ENCODE measurements at regions not wholly inside any gene's neighbourhood (a gene's known extent, or its start where the extent isn't known, plus 50 kb on each side); places are given as distances from the start of the nearest gene placed in this dataset.

GRCh38 chr2:54061272-54061671, 54.1 kb upstream of the ACYP2 start:
- H3K9me2 ChIP-seq (replicated peaks; ENCODE audit: insufficient read depth, low read length) = no peaks in the 10 kb centered on the region
- H3K4me2 ChIP-seq (ENCODE audit: low read depth, low read length, poor library complexity, severe bottlenecking) = no peak overlapping the region
- H2AFZ ChIP-seq (ENCODE audit: low read depth, low read length, severe bottlenecking) = no peak overlapping the region
- no peaks in the 10 kb centered on the region for H3K36me3 ChIP-seq (ENCODE audit: low read length)
- no peak overlapping the region for H3K9ac ChIP-seq (ENCODE audit: low read length)
- no peaks in the 10 kb centered on the region for H4K20me1 ChIP-seq (ENCODE audit: low read depth, low read length)
- peaks cover 10% of the 10 kb centered on the region; the same call in 1 of the 2 replicates for H3F3A ChIP-seq (ENCODE audit: insufficient read depth)
- no peaks in the 10 kb centered on the region for H3K79me2 ChIP-seq (ENCODE audit: insufficient read depth, low read length)
- TF ChIP-seq EZH2phosphoT487 (conservative IDR thresholded peaks at IDR 0.05; ENCODE audit: low read length) (no peak), CTCF (IDR thresholded peaks at IDR 0.05; ENCODE audit: insufficient read depth, low read length, poor library complexity, severe bottlenecking) (no peak)
- no peak overlapping the region for H3K4me3 ChIP-seq (ENCODE audit: insufficient read depth, low read length, poor library complexity, severe bottlenecking)
- H3K27ac ChIP-seq (ENCODE audit: low read depth, low read length) = no peak overlapping the region
- H3K27me3 ChIP-seq (ENCODE audit: low read length) = no peaks in the 10 kb centered on the region
- no peaks in the 10 kb centered on the region for H3K9me3 ChIP-seq (ENCODE audit: insufficient read depth, low read length)

GRCh38 chr2:54059986-54060385, 55.4 kb upstream of the ACYP2 start:
- no peaks in the 10 kb centered on the region for H3K9me3 ChIP-seq (ENCODE audit: insufficient read depth, low read length)
- no peaks in the 10 kb centered on the region for H3K27me3 ChIP-seq (ENCODE audit: low read length)
- no peaks in the 10 kb centered on the region for H3K9me2 ChIP-seq (replicated peaks; ENCODE audit: insufficient read depth, low read length)
- no peaks in the 10 kb centered on the region for H3K36me3 ChIP-seq (ENCODE audit: low read length)
- H3F3A ChIP-seq (ENCODE audit: insufficient read depth) = peaks cover 10% of the 10 kb centered on the region; the same call in 1 of the 2 replicates
- no peaks in the 10 kb centered on the region for H3K79me2 ChIP-seq (ENCODE audit: insufficient read depth, low read length)
- TF ChIP-seq CTCF (IDR thresholded peaks at IDR 0.05; ENCODE audit: insufficient read depth, low read length, poor library complexity, severe bottlenecking) (no peak), EZH2phosphoT487 (conservative IDR thresholded peaks at IDR 0.05; ENCODE audit: low read length) (no peak)
- no peak overlapping the region for H3K9ac ChIP-seq (ENCODE audit: low read length)
- H4K20me1 ChIP-seq (ENCODE audit: low read depth, low read length) = no peaks in the 10 kb centered on the region
- H2AFZ ChIP-seq (ENCODE audit: low read depth, low read length, severe bottlenecking) = no peak overlapping the region
- H3K27ac ChIP-seq (ENCODE audit: low read depth, low read length) = no peak overlapping the region
- no peak overlapping the region for H3K4me3 ChIP-seq (ENCODE audit: insufficient read depth, low read length, poor library complexity, severe bottlenecking)
- H3K4me2 ChIP-seq (ENCODE audit: low read depth, low read length, poor library complexity, severe bottlenecking) = no peak overlapping the region

- H2AFZ ChIP-seq (ENCODE audit: low read depth, low read length, severe bottlenecking) = no peak overlapping the region
Measured at GRCh38 chr2:54059504-54059903, 55.9 kb upstream of the ACYP2 start.

More at GRCh38 chr2:54059504-54059903, 55.9 kb upstream of the ACYP2 start:
- no peaks in the 10 kb centered on the region for H3K27me3 ChIP-seq (ENCODE audit: low read length)
- H3K36me3 ChIP-seq (ENCODE audit: low read length) = no peaks in the 10 kb centered on the region
- no peaks in the 10 kb centered on the region for H3K79me2 ChIP-seq (ENCODE audit: insufficient read depth, low read length)
- peaks cover 10% of the 10 kb centered on the region; the same call in 1 of the 2 replicates for H3F3A ChIP-seq (ENCODE audit: insufficient read depth)
- H3K9ac ChIP-seq (ENCODE audit: low read length) = no peak overlapping the region
- H3K9me2 ChIP-seq (replicated peaks; ENCODE audit: insufficient read depth, low read length) = no peaks in the 10 kb centered on the region
- H3K9me3 ChIP-seq (ENCODE audit: insufficient read depth, low read length) = no peaks in the 10 kb centered on the region
- H3K27ac ChIP-seq (ENCODE audit: low read depth, low read length) = no peak overlapping the region
- no peaks in the 10 kb centered on the region for H4K20me1 ChIP-seq (ENCODE audit: low read depth, low read length)
- no peak overlapping the region for H3K4me3 ChIP-seq (ENCODE audit: insufficient read depth, low read length, poor library complexity, severe bottlenecking)
- TF ChIP-seq CTCF (IDR thresholded peaks at IDR 0.05; ENCODE audit: insufficient read depth, low read length, poor library complexity, severe bottlenecking) (no peak), EZH2phosphoT487 (conservative IDR thresholded peaks at IDR 0.05; ENCODE audit: low read length) (no peak)
- H3K4me2 ChIP-seq (ENCODE audit: low read depth, low read length, poor library complexity, severe bottlenecking) = no peak overlapping the region

Data from SU-DHL-6 (cell line).